Activated CD8-positive, alpha-beta memory T cell treated with anti-CD3 and anti-CD28 coated beads, Interleukin-2, amount 10 ng/mL, durations not matched to agents 7 days and 5 days (primary cell): ENCODE measurements at regions not wholly inside any gene's neighbourhood (a gene's known extent, or its start where the extent isn't known, plus 50 kb on each side); places are given as distances from the start of the nearest gene placed in this dataset.

Source experiments
- ATAC-seq: fragments of 150-1000 bp; cut with Tn5 transposase; one replicate; pipeline ENCODE4 v1.10.0; 2021; ENCODE audit warnings: moderate library complexity
- CTCF ChIA-PET: fragments of 350-600 bp; sonication (Branson Sonifier 250); formaldehyde crosslinking; loops from one replicate; lab custom pipeline; 2021; ENCODE audit warnings: antibody characterized with exemption; lab: Charles Lee
- DNase-seq: peaks from one replicate; pipeline ENCODE4 v3.0.0-alpha.2; 2020
- H3K27ac Mint-ChIP-seq: one replicate; pipeline ENCODE4 v1.8.0; 2021; ENCODE audit warnings: mild to moderate bottlenecking, mixed read lengths
- H3K27me3 Mint-ChIP-seq: one replicate; pipeline ENCODE4 v1.8.0; 2021; ENCODE audit warnings: mixed read lengths
- H3K36me3 Mint-ChIP-seq: one replicate; pipeline ENCODE4 v1.8.0; 2021; ENCODE audit warnings: mild to moderate bottlenecking, mixed read lengths
- H3K4me1 Mint-ChIP-seq: one replicate; pipeline ENCODE4 v1.8.0; 2021; ENCODE audit warnings: mixed read lengths
- H3K4me3 Mint-ChIP-seq: one replicate; pipeline ENCODE4 v1.8.0; 2021; ENCODE audit warnings: mild to moderate bottlenecking, moderate library complexity, mixed read lengths
- H3K9me3 Mint-ChIP-seq: one replicate; pipeline ENCODE4 v1.8.0; 2022; ENCODE audit warnings: low read depth, mixed read lengths

DNA sequence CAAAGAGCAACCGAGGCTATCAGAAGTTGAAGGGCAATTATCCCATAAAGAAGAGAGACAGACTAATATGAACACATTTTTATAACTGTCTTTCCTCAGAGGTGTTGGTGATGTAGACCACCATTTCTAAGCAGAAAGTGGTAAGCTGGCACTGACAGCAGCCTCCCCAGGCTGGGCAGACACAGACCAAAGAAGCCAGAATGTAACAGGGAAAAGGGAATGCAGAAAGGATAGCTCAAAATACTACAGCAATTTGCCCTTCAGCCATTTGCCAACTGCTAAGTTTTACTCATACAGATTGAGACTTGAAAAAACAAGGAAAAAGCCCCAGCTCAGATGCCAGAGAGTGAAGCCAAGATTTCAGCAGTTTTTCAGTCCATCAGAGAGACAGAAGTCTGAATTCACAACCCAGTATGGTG is 73.5 kb upstream of the ABI3BP start:
- Mint-ChIP-seq H3K4me3 (no peak overlapping the region), H3K36me3 (no peaks in the 10 kb centered on the region), H3K27me3 (peaks cover 26% of the 10 kb centered on the region), H3K4me1 (no peaks in the 10 kb centered on the region), H3K27ac (no peak overlapping the region), H3K9me3 (no peaks in the 10 kb centered on the region)
- ATAC-seq (no peak), DNase-seq (no peak)
- CTCF ChIA-PET: no interaction called here

DNA sequence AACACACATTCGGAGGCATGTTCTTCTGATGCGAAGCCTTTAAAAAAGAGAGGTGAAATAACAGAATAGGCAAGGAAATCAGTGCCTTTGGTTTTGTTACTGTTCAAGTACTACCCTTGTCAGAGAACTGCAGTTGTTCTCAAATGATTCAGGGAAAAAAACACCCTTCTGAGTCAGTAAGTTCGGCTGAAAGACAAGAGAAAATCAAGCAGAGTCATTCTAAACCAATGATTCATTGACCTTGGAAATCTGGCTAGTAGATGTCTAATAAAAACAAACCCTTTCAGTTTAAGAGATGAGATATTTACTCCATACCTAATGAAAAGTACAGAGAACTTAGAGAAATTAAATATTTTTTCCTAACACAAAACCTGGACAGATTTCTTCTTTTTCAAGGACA is 72.7 kb upstream of the ABI3BP start:
- CTCF ChIA-PET: no interaction called here
- Mint-ChIP-seq H3K36me3 (no peaks in the 10 kb centered on the region), H3K4me3 (no peak overlapping the region), H3K27ac (no peak overlapping the region), H3K27me3 (peaks cover 26% of the 10 kb centered on the region), H3K4me1 (no peaks in the 10 kb centered on the region), H3K9me3 (no peaks in the 10 kb centered on the region)
- DNase-seq (no peak), ATAC-seq (no peak)

DNA sequence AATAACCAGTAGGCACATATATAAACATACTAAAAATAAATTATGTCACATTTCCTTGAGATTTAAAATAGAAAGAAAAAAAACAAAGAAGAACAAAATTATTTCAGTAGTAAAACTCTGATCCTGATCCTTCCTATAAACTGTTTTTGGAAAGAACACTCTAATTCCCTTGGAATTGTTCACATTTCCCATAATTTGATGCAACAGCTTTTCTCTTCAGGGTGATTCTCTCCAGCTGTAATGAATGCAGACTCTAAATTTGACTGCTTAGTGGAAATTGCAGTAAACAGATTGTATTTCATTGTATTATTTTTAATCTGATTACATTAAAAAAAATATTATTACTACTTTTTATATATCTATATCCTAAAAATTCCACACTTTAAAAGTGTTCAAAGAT is 70.2 kb upstream of the ABI3BP start:
- CTCF ChIA-PET: no interaction called here
- ATAC-seq (no peak), DNase-seq (no peak)
- no peak overlapping the region for H3K27ac Mint-ChIP-seq
- H3K36me3 Mint-ChIP-seq: no peaks in the 10 kb centered on the region
- H3K4me3 Mint-ChIP-seq: no peak overlapping the region
- peaks cover 10% of the 10 kb centered on the region for H3K9me3 Mint-ChIP-seq
- no peaks in the 10 kb centered on the region for H3K4me1 Mint-ChIP-seq
- peaks cover 20% of the 10 kb centered on the region for H3K27me3 Mint-ChIP-seq

DNA sequence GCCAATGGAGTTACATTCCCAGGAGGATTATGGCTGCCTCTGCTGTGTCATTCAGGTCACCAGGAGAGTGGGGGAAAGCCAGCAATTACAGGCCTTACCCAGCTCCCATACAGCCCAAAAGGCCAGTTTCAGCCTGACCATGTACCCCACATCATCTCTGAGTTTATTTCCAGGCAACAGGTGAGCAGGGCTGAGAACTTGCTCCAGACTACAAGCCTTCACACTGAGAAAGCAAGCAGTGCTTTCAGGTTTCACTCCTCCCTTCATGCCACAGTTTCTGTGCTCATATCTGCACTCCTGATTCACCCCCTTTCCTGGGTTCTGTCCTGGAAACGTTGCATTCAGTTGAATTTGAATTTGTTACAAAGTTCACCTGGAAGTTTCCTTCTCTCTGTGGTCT is 68.1 kb upstream of the ABI3BP start:
- Mint-ChIP-seq H3K27ac (no peak overlapping the region), H3K4me3 (no peak overlapping the region), H3K4me1 (no peaks in the 10 kb centered on the region), H3K36me3 (no peaks in the 10 kb centered on the region), H3K27me3 (peaks cover 16% of the 10 kb centered on the region), H3K9me3 (peaks cover 13% of the 10 kb centered on the region)
- DNase-seq: no peak
- CTCF ChIA-PET: no interaction called here
- no peak for ATAC-seq

GRCh38 chr3:101050866-101051265 is 57.6 kb upstream of the ABI3BP start:
- CTCF ChIA-PET: no interaction called here
- ATAC-seq (no peak), DNase-seq (no peak)
- Mint-ChIP-seq H3K36me3 (no peaks in the 10 kb centered on the region), H3K27me3 (no peaks in the 10 kb centered on the region), H3K27ac (no peak overlapping the region), H3K4me3 (no peak overlapping the region), H3K9me3 (no peaks in the 10 kb centered on the region), H3K4me1 (no peaks in the 10 kb centered on the region)

DNA sequence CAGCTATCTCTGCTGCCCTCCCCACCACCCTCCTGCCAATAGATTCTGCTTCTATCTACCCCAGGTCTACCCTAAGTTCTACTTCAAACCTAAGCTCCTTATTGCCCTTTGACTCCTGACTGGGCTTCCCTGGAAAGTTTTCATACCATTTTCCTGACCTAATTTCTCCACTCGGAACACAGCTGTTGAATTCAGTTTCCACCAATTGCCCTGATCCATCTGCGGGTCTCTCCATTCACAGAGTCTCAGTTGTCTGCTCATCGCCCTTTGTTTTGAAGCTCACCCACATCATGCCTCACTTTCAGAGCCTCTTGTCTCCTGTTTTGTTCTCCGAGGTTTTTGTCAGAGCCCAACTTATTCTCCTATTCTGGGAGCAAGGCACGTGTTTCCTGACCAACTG is 56.8 kb upstream of the ABI3BP start:
- DNase-seq (no peak), ATAC-seq (no peak)
- CTCF ChIA-PET: no interaction called here
- Mint-ChIP-seq H3K4me1 (no peaks in the 10 kb centered on the region), H3K4me3 (no peak overlapping the region), H3K9me3 (no peaks in the 10 kb centered on the region), H3K27me3 (no peaks in the 10 kb centered on the region), H3K36me3 (no peaks in the 10 kb centered on the region), H3K27ac (no peak overlapping the region)

DNA sequence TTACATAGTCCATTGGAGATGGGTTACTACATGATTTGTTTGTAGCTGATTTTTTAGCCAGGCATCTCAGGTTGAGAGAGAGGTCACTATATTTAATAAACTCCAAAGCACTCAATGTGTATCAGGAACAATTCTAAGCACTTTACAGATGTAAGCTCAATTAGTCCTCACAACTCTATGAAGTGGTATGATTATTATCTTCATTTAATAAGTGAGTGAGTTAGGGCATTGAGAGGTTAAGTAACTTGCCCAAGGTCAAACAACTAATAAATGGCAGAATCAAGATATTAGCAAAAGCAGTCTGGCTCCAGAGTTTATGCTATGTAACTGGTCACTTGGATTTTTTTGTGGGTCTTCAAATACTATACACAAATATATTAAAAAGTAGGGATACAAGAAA is 56.3 kb upstream of the ABI3BP start:
- Mint-ChIP-seq H3K4me1 (no peaks in the 10 kb centered on the region), H3K27me3 (no peaks in the 10 kb centered on the region), H3K4me3 (no peak overlapping the region), H3K27ac (no peak overlapping the region), H3K9me3 (no peaks in the 10 kb centered on the region), H3K36me3 (no peaks in the 10 kb centered on the region)
- no peak for ATAC-seq
- DNase-seq: no peak
- CTCF ChIA-PET: no interaction called here

DNA sequence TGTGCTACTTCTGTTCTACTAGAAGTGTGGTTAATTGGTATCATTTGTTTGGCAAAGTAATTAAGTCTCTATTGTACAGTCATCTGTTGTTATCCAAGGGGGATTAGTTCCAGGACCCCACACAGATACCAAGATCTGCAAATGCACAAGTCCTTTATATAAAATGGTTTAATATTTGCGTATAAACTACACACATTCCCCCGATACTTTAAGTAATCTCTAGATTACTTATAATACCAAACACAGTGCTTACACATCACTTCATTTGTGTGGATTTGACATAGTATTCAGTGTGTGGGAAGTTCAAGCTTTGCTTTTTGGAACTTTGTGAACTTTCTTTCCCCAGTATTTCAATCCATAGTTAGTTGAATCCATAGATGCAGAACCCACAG is 50.5 kb upstream of the ABI3BP start:
- no peaks in the 10 kb centered on the region for H3K4me1 Mint-ChIP-seq

DNA sequence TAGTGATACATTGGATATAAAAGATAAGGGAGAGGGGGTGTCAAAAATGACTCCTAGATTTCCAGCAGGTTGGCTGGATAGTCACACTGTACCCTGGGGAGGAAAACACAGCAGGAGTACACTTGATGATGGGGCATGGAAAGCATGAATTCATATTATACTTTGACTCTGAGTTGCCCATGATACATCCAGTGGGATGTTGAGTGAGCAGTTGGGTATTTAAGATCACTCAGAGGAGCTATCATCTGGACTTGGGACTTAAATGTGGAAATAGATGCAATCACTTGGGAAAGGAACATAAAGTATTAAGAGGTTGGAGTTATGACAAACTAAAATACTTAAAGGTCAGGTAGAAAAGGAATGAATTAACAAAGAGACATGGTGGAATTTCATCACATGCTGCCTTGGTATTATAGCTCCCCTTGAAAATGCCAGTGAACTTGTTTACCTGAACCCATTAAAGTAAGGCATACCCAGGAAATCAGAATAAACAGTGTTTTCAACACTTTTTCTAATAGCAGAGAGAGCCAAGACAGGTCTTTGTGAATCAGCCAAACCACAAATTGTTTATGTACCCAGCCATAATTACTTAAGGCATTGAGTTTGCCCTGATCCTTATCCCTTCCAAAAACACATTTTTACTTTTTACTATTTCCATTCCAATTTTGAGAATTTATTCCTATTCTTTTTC is 49.9 kb upstream of the ABI3BP start:
- Mint-ChIP-seq H3K27me3 (peaks cover 2% of the 10 kb centered on the region), H3K4me3 (no peak overlapping the region), H3K4me1 (no peaks in the 10 kb centered on the region), H3K36me3 (no peaks in the 10 kb centered on the region), H3K9me3 (no peaks in the 10 kb centered on the region), H3K27ac (no peak overlapping the region)
- DNase-seq (no peak), ATAC-seq (no peak)
- CTCF ChIA-PET: no interaction called here

More for the DNA sequence above, 50.5 kb upstream of the ABI3BP start:
- Mint-ChIP-seq H3K4me3 (no peak overlapping the region), H3K36me3 (no peaks in the 10 kb centered on the region), H3K27me3 (peaks cover 2% of the 10 kb centered on the region), H3K27ac (no peak overlapping the region), H3K9me3 (no peaks in the 10 kb centered on the region)
- DNase-seq: no peak
- no peak for ATAC-seq
- CTCF ChIA-PET: no interaction called here
